A549 (cell line): ENCODE measurements at regions not wholly inside any gene's neighbourhood (a gene's known extent, or its start where the extent isn't known, plus 50 kb on each side); places are given as distances from the start of the nearest gene placed in this dataset.

Source experiments
- ATAC-seq, 2 experiments: fragments of 200-7000 bp in 1 of 2; fragments of >200 bp in 1 of 2; cut with Nextera tagmentation in 1 of 2; cut with Tn5 transposase in 1 of 2; 3 replicates each; pipeline versions ENCODE4 v1.8.0 to v1.9.1; 2018 to 2020; ENCODE audit warnings: mild to moderate bottlenecking in 1 of 2, moderate library complexity in 1 of 2
- CTCF ChIA-PET: fragments of 300-600 bp; sonication (Branson Sonifier 250); formaldehyde crosslinking; extraction: SDS; loops from one replicate; lab custom pipeline; 2021; ENCODE audit warnings: antibody characterized with exemption, inconsistent platforms; lab: Yijun Ruan, JAX
- POLR2A ChIA-PET: fragments of 350-600 bp; formaldehyde crosslinking; extraction: SDS; loops from one replicate; lab custom pipeline; 2021; ENCODE audit warnings: antibody characterized with exemption, inconsistent platforms; lab: Yijun Ruan, JAX
- DNase-seq, 2 experiments: peaks; one replicate each; pipeline versions ENCODE4 v3.0.0 to v3.0.0-alpha.2; 2011 to 2016; ENCODE audit warnings: low read depth in 1 of 2, low spot score in 1 of 2
- FAIRE-seq: peaks from 2 replicates; lab custom pipeline; 2011; peaks lifted over from hg19 to GRCh38; lab: Jason Lieb, UNC
- H3K27ac ChIP-seq, 2 experiments: fragments of >200 bp; sonication (Bioruptor Twin); formaldehyde crosslinking; 3 replicates each; pipeline ENCODE4 v1.5.1; 2016 to 2017
- H3K4me1 ChIP-seq: fragments of >200 bp; sonication (Bioruptor Twin); formaldehyde crosslinking; 3 replicates; pipeline ENCODE4 v1.6.1; 2016
- H3K4me2 ChIP-seq: fragments of >200 bp; sonication (Bioruptor Twin); formaldehyde crosslinking; 3 replicates; pipeline ENCODE4 v1.6.1; 2016
- H3K4me3 ChIP-seq: fragments of >200 bp; sonication (Bioruptor Twin); formaldehyde crosslinking; 3 replicates; pipeline ENCODE4 v1.5.1; 2016
- H3K9me3 ChIP-seq: fragments of >200 bp; sonication (Bioruptor Twin); formaldehyde crosslinking; 3 replicates; pipeline ENCODE4 v1.6.1; 2016
- BHLHE40 ChIP-seq: IDR thresholded peaks from 2 replicates; pipeline ENCODE4 v1.6.1; 2012; ENCODE audit warnings: low read depth, low read length, inconsistent platforms
- CHD2 ChIP-seq: fragments of 150-350 bp; IDR thresholded peaks from 2 replicates; pipeline ENCODE4 v1.6.1; 2014; ENCODE audit warnings: low read length; ENCODE audit not compliant: partially characterized antibody
- CHD4 ChIP-seq: fragments of 200-600 bp; sonication (generic); IDR thresholded peaks from 2 replicates; pipeline ENCODE4 v1.6.1; 2016; ENCODE audit warnings: antibody characterized with exemption, mild to moderate bottlenecking, borderline replicate concordance
- CTCF ChIP-seq: fragments of >200 bp; sonication (Bioruptor Twin); formaldehyde crosslinking; IDR thresholded peaks from 3 replicates; pipeline ENCODE4 v1.5.1; 2016
- EHMT2 ChIP-seq: fragments of 200-600 bp; sonication (generic); IDR thresholded peaks from 2 replicates; pipeline ENCODE4 v1.6.1; 2016; ENCODE audit warnings: antibody characterized with exemption, low read depth, mild to moderate bottlenecking, moderate library complexity
- FOSL2 ChIP-seq, 2 experiments: fragments of 450-650 bp in 1 of 2; fragments of >200 bp in 1 of 2; sonication (Bioruptor Twin) in 1 of 2; formaldehyde crosslinking; IDR thresholded peaks; 2 replicates each; pipeline versions ENCODE4 v1.5.0 to v1.6.1; 2016 to 2020; ENCODE audit warnings: mild to moderate bottlenecking in 1 of 2, moderate library complexity in 1 of 2
- HOXB13 ChIP-seq: fragments of 250-450 bp; sonication (Bioruptor Pico); IDR thresholded peaks from 2 replicates; pipeline ENCODE4 v1.5.0; 2020; ENCODE audit warnings: low read depth, mild to moderate bottlenecking, moderate library complexity
- HOXB5 ChIP-seq: fragments of 250-450 bp; sonication (Bioruptor Pico); IDR thresholded peaks from 2 replicates; pipeline ENCODE4 v1.5.0; 2020; ENCODE audit warnings: mild to moderate bottlenecking, moderate library complexity
- JUNB ChIP-seq: fragments of >200 bp; sonication (Bioruptor Twin); formaldehyde crosslinking; IDR thresholded peaks from 2 replicates; pipeline ENCODE4 v1.6.1; 2016
- NFE2L2 ChIP-seq: fragments of 150-350 bp; conservative IDR thresholded peaks from 2 replicates; pipeline ENCODE4 v1.6.1; 2014; ENCODE audit warnings: low read length
- NPAS2 ChIP-seq: fragments of 250-450 bp; sonication (Bioruptor Pico); IDR thresholded peaks from 2 replicates; pipeline ENCODE4 v1.8.0; 2022; ENCODE audit warnings: mild to moderate bottlenecking, moderate library complexity, borderline replicate concordance
- NR3C1 ChIP-seq: fragments of >200 bp; sonication (Bioruptor Twin); formaldehyde crosslinking; IDR thresholded peaks from 3 replicates; pipeline ENCODE4 v1.6.1; 2017
- PHF8 ChIP-seq: fragments of 200-600 bp; sonication (generic); IDR thresholded peaks from 2 replicates; pipeline ENCODE4 v1.6.1; 2016; ENCODE audit warnings: low read depth, mild to moderate bottlenecking, antibody characterized with exemption, moderate library complexity, borderline replicate concordance
- POLR2AphosphoS2 ChIP-seq: conservative IDR thresholded peaks from 2 replicates; pipeline ENCODE4 v1.6.1; 2012; ENCODE audit warnings: low read length, improper control_type of control experiment, inconsistent platforms
- RNF2 ChIP-seq: fragments of 200-600 bp; sonication (generic); IDR thresholded peaks from 2 replicates; pipeline ENCODE4 v1.6.1; 2016; ENCODE audit warnings: low read depth, mild to moderate bottlenecking, antibody characterized with exemption, moderate library complexity, borderline replicate concordance
- SREBF2 ChIP-seq: fragments of 450-650 bp; IDR thresholded peaks from 2 replicates; pipeline ENCODE4 v1.6.1; 2014; ENCODE audit warnings: mild to moderate bottlenecking, moderate library complexity
- USF2 ChIP-seq: fragments of 450-650 bp; IDR thresholded peaks from 2 replicates; pipeline ENCODE4 v1.6.1; 2014; ENCODE audit warnings: antibody characterized with exemption
- ZC3H11A ChIP-seq: fragments of 450-650 bp; IDR thresholded peaks from 2 replicates; pipeline ENCODE4 v1.6.1; 2014; ENCODE audit warnings: antibody characterized with exemption, mild to moderate bottlenecking
- ZFP36 ChIP-seq: fragments of 450-650 bp; IDR thresholded peaks from 2 replicates; pipeline ENCODE4 v1.6.1; 2014; ENCODE audit warnings: borderline replicate concordance; ENCODE audit not compliant: partially characterized antibody
- ZNF302 ChIP-seq: fragments of 250-450 bp; sonication (Bioruptor Pico); IDR thresholded peaks from 2 replicates; pipeline ENCODE4 v1.9.0; 2021; ENCODE audit warnings: inconsistent platforms, mild to moderate bottlenecking, moderate library complexity
- ZSCAN20 ChIP-seq: fragments of 250-450 bp; sonication (Bioruptor Pico); IDR thresholded peaks from 2 replicates; pipeline ENCODE4 v1.8.0; 2022; ENCODE audit warnings: mild to moderate bottlenecking, moderate library complexity
- WGBS: methylation state at CpG from one replicate; pipeline ENCODE4 v1.1.6; 2017; ENCODE audit errors: missing lambda C conversion rate; 5-methylcytosine and 5-hydroxymethylcytosine counted together
- TF ChIP-seq, protein P1 (sequence below): fragments of 200-600 bp; sonication (generic); IDR thresholded peaks from 2 replicates; pipeline ENCODE4 v1.6.1; 2016; ENCODE audit warnings: antibody characterized with exemption, mild to moderate bottlenecking, moderate library complexity
- TF ChIP-seq, protein P2 (sequence below): IDR thresholded peaks from 2 replicates; pipeline ENCODE4 v1.6.1; 2012
- TF ChIP-seq, protein P3 (sequence below): IDR thresholded peaks from 2 replicates; pipeline ENCODE4 v1.6.1; 2012

- ChIA-PET CTCF (no interaction called here), POLR2A (no interaction called here)
- H3K4me2 ChIP-seq: no peak overlapping the region
- no peaks in the 10 kb centered on the region for H3K4me1 ChIP-seq
- no peaks in the 10 kb centered on the region for H3K9me3 ChIP-seq
- 6% methylated on average over 1 of the region's 1 CpG for WGBS
- no peak for TF ChIP-seq JUNB
- TF ChIP-seq CTCF: no peak
- no peak for TF ChIP-seq HOXB13 (CRISPR knock-in tag)
- no peak for TF ChIP-seq ZFP36
- TF ChIP-seq NPAS2: no peak
- TF ChIP-seq PHF8: no peak
- TF ChIP-seq, protein P1, sequence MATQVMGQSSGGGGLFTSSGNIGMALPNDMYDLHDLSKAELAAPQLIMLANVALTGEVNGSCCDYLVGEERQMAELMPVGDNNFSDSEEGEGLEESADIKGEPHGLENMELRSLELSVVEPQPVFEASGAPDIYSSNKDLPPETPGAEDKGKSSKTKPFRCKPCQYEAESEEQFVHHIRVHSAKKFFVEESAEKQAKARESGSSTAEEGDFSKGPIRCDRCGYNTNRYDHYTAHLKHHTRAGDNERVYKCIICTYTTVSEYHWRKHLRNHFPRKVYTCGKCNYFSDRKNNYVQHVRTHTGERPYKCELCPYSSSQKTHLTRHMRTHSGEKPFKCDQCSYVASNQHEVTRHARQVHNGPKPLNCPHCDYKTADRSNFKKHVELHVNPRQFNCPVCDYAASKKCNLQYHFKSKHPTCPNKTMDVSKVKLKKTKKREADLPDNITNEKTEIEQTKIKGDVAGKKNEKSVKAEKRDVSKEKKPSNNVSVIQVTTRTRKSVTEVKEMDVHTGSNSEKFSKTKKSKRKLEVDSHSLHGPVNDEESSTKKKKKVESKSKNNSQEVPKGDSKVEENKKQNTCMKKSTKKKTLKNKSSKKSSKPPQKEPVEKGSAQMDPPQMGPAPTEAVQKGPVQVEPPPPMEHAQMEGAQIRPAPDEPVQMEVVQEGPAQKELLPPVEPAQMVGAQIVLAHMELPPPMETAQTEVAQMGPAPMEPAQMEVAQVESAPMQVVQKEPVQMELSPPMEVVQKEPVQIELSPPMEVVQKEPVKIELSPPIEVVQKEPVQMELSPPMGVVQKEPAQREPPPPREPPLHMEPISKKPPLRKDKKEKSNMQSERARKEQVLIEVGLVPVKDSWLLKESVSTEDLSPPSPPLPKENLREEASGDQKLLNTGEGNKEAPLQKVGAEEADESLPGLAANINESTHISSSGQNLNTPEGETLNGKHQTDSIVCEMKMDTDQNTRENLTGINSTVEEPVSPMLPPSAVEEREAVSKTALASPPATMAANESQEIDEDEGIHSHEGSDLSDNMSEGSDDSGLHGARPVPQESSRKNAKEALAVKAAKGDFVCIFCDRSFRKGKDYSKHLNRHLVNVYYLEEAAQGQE: no peak
- TF ChIP-seq ZSCAN20 (CRISPR knock-in tag): no peak
- TF ChIP-seq EHMT2: no peak
- no peak for TF ChIP-seq ZNF302
- no peak for TF ChIP-seq BHLHE40
- no peak overlapping the region for H3K4me3 ChIP-seq
- no peak for ATAC-seq
- no peak for DNase-seq
- H3K27ac ChIP-seq: no peak overlapping the region
- FAIRE-seq: no peak
Measured at GRCh38 chrX:113892401-113892800, 691.5 kb upstream of the HTR2C start.

GRCh38 chrX:113873056-113873455, 710.8 kb upstream of the HTR2C start:
- H3K4me1 ChIP-seq: no peaks in the 10 kb centered on the region
- TF ChIP-seq POLR2AphosphoS2: no peak
- TF ChIP-seq NFE2L2: no peak
- no peak for TF ChIP-seq HOXB13 (CRISPR knock-in tag)
- no peak for TF ChIP-seq CHD2
- no peak for TF ChIP-seq NR3C1
- TF ChIP-seq RNF2: no peak
- TF ChIP-seq HOXB5 (CRISPR knock-in tag): no peak
- TF ChIP-seq USF2: no peak
- no peak for TF ChIP-seq CHD4
- no peak for TF ChIP-seq EHMT2
- TF ChIP-seq BHLHE40: no peak
- TF ChIP-seq, protein P2, sequence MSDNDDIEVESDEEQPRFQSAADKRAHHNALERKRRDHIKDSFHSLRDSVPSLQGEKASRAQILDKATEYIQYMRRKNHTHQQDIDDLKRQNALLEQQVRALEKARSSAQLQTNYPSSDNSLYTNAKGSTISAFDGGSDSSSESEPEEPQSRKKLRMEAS: no peak
- TF ChIP-seq FOSL2 (IDR thresholded peaks at IDR 0.05): no peak
- no peak for TF ChIP-seq FOSL2 (CRISPR knock-in tag; IDR thresholded peaks at IDR 0.05)
- TF ChIP-seq ZC3H11A: no peak
- TF ChIP-seq ZFP36: no peak
- TF ChIP-seq SREBF2: no peak
- TF ChIP-seq, protein P3, sequence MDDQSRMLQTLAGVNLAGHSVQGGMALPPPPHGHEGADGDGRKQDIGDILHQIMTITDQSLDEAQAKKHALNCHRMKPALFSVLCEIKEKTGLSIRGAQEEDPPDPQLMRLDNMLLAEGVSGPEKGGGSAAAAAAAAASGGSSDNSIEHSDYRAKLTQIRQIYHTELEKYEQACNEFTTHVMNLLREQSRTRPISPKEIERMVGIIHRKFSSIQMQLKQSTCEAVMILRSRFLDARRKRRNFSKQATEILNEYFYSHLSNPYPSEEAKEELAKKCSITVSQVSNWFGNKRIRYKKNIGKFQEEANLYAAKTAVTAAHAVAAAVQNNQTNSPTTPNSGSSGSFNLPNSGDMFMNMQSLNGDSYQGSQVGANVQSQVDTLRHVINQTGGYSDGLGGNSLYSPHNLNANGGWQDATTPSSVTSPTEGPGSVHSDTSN: no peak
- TF ChIP-seq, all 56 proteins: peak for 0
- Histone ChIP-seq H3K4me2 (no peak overlapping the region), H3K27ac (no peak overlapping the region), H3K9me3 (no peaks in the 10 kb centered on the region), H3K4me3 (no peak overlapping the region)
- no peak for FAIRE-seq
- POLR2A ChIA-PET: no interaction called here
- 25% methylated on average over 3 of the region's 3 CpGs for WGBS
- ATAC-seq: no peak
- DNase-seq: no peak
- CTCF ChIA-PET: no interaction called here
